GM21528 (cell line): ENCODE measurements at regions not wholly inside any gene's neighbourhood (a gene's known extent, or its start where the extent isn't known, plus 50 kb on each side); places are given as distances from the start of the nearest gene placed in this dataset.

Experiments
- ATAC-seq: cut with Tn5 transposase; IDR thresholded peaks from one replicate; pipeline ENCODE4 v1.9.1; 2021; ENCODE audit warnings: mild to moderate bottlenecking, moderate library complexity; ENCODE audit not compliant: unreplicated experiment, low FRiP score

DNA sequence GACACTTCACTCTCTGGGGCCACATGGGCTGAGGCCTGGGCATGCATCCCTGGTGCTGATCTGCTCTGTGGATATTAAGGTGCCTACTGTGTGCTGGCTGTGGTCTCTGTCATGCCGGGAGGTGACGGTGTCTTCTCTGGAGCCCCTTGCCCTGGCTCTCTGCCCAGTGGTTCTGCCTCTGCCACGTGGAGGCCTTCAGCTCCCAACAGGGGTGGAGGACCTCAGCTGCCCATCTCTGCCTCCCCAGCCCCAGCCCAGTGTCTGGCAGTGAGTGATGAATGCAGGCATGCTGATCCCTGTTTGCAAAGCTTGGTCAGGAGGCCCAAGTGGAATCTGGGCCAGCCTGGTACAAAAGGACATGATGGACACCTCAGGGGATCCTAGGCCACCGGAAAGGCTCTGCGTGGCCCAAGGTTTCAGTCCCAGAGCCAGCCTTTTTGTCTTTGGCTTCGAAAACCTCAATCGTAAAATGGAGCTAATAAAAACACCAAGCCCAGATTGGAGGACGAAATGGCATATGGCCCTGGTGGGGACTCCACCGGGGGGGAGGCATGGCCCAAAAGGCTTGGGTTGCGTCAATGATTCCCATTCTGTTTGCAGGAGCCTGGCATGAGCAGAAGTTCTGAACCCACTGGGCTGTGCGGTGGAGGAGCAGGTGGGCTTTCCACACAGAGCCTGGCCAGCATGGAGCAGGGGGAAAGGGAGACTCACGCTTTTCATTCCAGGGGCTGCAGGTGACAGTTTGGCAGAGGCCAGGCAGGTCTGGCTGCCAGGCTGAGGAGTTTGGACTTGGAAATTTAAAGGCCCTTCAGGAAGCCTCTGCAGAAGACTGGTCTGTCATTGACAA lies 54.7 kb upstream of the KLF13 start:
- no peak for ATAC-seq

DNA sequence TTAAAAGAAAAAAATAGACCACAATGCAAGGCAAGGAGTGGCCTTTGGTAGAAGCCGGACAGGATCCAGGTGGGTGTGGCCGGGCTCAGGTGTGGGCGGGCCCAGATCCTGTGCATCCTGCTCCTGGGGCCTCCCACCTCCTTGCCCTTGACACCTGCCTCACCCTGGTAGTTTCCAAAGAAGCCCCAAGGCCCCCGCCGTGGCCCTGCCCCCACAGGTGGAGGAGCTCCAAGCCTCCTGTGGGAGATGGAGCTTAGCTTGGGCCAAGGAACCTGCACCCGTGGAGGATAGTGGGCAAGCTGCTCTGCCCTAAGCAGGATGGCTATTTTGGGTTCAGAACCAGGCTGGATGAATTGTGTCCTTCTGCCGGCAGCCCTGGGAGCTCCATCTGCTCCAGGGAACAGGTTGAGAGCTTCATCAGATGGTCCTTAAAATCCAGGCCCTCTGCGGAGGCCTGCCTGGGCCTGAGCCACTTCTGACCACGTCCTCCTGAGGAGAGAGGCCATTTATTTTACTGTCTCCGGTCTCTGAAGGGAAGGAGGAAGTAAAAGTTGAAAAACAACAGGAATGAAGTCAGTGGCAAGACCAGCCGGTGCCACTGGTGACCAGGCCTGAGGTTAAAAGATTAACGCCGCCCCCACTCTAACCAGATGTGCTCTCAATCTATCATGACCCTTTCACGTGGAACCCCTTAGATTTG lies 53.9 kb upstream of the KLF13 start:
- ATAC-seq: no peak

DNA sequence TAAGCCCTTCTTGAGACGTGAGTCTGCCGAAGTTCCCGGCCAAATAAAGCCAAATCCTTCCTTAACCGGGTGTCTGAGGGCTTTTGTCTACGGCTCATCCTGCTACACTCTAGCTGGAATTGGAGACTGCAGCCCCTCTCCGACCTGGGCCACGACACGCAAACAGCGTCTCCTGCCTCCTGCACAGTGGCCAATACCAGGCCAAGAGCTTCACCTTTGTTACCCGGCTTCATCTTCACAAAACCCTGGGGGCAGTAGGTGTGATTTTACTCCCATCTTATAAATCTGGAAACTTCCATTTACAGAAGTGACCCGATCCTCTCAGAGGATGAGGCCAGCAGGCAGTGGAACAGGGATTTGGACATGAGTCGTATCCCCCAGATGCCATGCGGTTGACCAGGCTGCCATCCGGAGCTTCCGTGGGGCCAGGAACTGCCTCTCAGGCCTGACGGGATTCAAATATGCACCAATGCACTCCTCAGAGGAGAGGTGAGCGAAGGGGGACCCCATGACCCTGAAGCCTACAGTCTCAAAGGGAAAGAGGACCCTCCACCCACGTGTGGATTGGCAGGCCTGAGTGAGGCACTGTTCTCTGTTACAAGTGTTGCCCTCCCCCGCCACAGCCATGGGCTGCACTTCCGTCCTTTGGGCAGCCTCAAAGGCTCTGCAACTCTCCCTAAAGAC lies 53.2 kb upstream of the KLF13 start:
- ATAC-seq: no peak

DNA sequence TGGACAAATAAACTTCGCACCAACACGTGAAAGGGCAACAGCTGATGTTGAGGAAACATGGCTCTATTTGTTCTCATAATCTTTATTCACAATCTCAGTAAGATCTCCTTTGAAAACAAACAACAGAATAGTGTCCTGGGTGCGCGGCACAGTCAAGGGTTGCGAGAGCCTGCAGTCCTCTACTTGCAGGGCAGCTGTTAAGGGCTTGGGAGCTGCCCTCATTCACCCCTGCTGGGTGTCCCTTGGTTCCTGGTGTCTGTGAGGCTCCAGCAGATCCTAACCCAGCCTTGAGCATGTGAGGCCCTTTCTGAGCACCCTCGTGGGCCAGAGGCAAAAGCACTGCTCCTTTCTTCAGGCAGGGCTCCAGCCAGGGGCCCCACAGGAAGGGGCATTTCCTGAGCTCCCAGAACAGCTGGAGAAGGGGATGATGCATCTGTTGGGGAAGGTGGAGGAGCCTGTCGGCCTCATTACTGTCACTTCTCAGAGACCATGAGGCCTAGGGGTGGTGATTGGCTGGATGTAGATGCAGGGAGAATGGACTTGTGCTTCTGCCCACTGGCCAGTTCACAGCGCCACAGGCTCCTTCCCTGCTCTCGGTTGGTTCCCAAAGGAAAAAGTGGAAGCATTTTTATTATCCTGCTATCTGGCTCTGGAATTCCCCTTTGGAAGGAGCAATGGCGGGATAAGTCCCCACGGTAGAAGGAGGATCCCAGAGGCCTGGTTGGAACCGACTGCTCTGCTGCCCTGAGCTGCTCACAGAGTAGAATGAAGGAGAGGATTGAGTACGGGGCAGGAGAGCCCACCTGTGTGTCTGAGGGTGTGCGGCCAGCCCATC lies 51.9 kb upstream of the KLF13 start:
- no peak for ATAC-seq

DNA sequence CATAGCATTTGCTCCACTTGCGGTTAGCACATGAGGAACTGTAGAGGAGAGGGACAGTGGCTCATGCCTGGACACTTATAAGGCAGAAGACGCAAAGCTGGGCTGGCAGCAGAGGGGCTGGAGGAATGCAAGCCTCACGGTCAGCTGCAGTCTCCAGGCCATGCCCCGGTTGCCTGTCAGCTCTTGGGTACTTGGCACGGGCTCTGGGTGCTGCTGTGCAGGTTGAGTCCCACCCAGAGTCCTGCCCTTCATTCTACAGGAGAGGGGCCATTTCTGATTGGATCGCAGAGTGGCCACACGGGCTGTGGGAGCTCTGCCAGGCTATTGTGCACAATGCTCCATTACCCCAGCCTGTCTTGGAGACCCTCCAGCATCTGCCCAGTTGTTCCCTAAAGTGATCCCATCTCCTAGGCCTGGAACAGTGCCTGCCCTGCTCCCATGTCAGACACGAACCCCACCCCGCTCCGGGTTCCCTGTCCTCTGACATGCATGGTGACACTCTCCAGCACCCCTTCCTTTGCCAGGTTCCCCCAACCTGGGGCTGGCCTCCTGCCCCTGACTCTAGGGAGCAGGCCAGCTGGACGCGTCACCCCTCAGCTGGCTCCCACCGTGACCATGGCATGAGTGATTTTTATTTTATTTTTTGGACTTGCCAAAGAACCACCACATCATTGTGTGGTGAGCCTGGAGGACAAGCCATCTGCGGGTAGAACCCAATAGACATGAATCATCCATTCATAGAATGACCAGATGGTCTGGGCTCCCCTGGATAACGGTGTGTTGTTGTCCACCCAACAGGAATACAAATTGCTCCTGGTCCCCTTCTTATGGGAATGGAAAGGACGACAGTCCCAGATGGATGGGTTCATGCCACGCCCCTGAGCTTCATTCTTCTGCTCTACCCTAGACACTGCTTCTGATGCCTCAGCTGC lies 51.0 kb upstream of the KLF13 start:
- ATAC-seq: no peak

DNA sequence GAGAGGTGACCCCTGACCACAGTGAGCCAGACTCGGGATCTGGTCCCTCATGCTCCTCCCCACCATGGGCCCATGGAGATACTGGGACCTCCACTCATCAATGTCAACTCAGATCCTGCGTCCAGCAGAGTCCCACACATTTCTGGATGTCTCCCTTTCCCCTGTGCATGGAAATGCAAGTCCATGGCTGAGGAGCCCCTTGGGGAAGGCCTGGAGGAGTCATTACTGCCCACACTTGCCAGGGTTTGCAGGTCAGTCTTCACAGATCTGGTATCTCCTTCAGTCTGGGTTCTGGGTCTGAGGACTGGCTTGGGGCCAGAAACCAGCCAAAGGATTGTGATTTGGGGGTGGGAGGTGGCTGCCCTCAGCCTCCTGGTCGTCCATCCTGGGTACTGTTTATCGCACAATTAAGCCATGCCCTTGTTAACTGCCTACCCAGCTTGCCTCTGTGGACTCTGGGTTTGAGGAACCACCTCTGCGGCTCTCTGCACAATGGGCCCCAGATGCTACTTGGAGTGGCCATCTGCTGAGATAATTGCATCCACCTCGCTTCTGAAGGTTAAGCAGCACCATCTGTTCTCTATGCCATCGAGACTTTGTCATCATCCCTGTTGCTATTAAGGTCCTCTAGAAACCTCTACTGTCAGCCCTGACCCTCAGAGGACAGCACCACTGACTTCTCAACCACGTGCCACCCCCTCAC lies 49.9 kb upstream of the KLF13 start:
- ATAC-seq: no peak
